Stimulated activated CD8-positive, alpha-beta memory T cell treated with anti-CD3 and anti-CD28 coated beads, Interleukin-2, amount 100 ng/mL, for 48 hours (primary cell): ENCODE measurements at regions not wholly inside any gene's neighbourhood (a gene's known extent, or its start where the extent isn't known, plus 50 kb on each side); places are given as distances from the start of the nearest gene placed in this dataset.

Experiments
- DNase-seq, 2 donors: peaks; one replicate each; pipeline ENCODE4 v3.0.0-alpha.2; 2020; ENCODE audit warnings: low read depth in 2 of 2

DNA sequence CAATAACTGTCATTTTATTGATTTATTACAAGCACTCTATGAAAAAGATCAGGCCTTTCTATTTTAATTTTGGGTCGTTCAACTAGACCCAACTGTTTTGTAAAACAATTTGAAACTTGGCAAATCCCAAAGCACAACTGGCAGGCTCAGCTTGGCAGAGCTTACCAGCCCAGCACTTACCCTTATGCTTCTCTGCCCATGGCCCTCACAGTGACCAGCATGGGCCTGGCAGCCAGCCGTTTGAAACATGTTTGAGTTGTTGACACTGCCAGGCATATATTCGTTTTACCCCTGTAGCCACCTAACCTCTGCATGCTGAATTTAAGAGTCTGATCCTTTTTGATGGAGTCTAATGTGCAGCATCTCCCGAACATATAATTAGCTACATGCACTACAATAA, 796.7 kb upstream of the ADGRL2 start:
- no peak for DNase-seq

DNA sequence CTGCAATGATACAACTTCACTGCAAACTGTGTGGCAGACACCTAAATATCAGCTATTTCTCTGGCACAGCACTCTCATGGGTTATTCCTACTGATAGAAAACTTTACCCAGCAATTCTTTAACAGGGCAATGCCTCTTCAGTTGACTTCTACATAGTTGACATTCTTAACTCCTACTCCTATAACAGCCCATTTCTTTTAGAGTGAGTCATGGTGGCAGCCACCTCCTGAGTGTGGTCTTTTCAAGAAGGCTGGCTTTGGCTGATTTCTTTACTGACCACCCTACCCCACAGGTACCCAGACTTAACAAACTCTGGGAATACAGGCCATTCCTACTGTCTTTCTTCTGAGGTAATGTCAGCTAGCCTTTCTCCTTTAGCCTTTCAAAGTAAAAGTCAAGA, 805.8 kb upstream of the ADGRL2 start:
- no peak for DNase-seq

DNA sequence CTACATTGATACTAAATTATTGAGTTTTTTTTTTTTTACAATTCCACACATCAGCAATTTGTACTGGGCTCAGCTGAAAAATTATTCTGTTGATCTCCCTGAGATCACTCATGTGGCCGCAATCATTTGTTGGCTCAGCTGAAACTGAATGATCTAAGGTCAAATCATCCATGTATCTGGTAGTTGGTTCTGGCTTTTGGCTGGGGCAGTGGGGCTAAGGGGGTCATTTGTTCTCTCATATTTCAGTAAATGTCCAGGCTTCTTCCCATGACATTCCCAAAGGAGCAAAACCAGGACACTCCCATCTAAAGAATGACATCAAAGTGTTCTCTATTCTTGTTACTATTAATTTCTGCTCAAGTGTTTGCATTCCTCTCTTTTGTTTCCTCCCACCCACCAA, 806.7 kb upstream of the ADGRL2 start:
- DNase-seq = no peak

- no peak for DNase-seq
These were observed 807.4 kb upstream of the ADGRL2 start for GRCh38 chr1:80993154-80993980.

- DNase-seq = no peak
These were observed 811.3 kb upstream of the ADGRL2 start for GRCh38 chr1:80989455-80989854.

DNA sequence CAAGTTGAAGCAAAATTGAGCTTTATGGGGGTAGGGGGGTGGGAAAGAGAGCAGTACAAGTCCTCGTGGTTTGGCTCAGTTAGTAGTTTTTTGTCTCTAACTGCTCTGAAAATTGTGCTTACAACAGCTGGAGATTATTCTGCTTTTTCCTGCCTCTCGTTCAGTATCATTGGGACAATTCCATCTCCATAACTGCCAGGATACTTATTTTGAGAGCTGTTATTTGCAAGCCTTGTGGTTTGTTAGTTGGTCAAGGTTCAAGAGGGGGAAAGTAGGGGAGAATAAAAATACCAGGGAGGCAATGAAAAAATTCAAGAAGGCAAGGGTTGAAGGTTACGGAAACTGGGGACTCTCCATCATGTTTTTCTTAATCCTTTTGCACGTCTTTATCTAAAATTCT, 811.8 kb upstream of the ADGRL2 start:
- no peak for DNase-seq

GRCh38 chr1:80987824-80988223, 812.9 kb upstream of the ADGRL2 start:
- no peak for DNase-seq

GRCh38 chr1:80987106-80987505, 813.6 kb upstream of the ADGRL2 start:
- no peak for DNase-seq

DNA sequence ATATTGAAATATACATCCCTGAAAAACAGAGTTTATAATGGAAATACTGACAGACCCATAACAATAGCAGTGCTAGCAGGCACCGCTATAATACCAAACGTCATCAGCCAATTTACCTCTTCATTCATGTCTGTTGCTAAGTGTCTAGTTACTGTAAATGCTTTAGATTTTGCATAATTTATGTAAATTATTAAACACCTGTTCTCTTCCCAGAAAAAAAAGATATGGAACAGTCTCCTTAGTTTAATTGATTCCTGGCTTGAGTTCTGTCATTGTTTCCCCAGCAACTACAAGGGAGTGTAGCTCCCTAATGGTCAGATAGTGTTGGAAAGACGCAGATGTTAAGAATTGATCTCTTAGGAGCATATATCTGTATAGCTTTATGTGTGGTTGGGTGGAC, 817.9 kb upstream of the ADGRL2 start:
- no peak for DNase-seq

- no peak for DNase-seq
These were observed 827.6 kb upstream of the ADGRL2 start for GRCh38 chr1:80973101-80973500.

- DNase-seq = no peak
These were observed 834.5 kb upstream of the ADGRL2 start for GRCh38 chr1:80966266-80966665.

- no peak for DNase-seq
These were observed 838.2 kb upstream of the ADGRL2 start for GRCh38 chr1:80962564-80962963.

DNA sequence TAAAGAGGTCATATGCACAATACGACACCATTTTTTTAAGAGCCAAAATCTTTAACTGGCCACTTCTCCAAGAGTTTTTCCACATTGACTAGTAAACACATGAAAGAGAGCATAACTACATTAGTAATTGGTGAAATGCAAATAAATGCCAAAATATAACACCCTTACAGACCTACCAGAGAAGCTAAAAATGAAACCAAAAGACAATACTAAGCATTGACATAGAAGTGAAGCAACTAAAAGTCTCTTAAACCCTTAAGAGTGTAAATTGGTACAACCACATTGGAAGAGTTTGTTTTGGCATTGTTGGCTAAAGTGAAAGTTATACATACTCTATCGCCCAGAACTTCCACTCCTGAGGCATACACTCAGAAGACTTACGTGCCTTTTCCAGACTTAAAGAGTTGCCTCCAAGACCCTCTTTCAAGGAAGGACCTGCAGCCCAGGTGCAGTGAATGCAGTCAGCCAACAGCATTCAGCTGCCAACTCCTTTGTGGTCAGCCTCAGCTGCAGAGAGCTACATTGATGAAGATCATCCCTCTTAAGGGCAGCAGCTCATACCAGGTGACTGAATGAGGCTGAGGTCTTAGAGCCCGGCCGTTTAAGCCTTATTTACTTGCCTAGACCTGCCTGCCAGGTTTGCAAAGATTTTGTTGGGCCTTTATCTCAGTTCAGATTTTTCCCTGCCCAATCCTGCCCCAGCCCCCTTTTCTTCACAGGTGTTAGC, 839.1 kb upstream of the ADGRL2 start:
- DNase-seq = no peak

GRCh38 chr1:80933346-80933745, 867.4 kb upstream of the ADGRL2 start:
- no peak for DNase-seq

DNA sequence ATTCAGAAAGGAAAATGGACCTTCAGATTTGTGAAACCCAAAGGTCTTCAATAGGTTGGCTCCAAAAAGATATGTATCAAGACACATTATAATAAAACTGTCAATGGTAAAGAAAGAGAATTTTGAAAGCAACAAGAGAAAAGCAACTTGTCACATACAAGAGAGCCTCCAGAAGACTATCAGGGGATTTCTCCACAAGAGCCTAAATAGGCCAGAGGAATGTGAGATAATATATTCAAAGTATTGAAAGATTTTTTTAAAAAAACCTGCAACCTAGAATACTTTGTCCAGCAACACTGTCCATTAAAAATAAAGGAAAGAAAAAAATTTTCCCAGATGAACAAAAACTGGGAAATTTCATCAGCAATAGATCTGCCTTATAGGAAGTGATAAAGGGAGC, 869.6 kb upstream of the ADGRL2 start:
- no peak for DNase-seq

GRCh38 chr1:80929868-80930508, 870.7 kb upstream of the ADGRL2 start:
- no peak for DNase-seq

DNA sequence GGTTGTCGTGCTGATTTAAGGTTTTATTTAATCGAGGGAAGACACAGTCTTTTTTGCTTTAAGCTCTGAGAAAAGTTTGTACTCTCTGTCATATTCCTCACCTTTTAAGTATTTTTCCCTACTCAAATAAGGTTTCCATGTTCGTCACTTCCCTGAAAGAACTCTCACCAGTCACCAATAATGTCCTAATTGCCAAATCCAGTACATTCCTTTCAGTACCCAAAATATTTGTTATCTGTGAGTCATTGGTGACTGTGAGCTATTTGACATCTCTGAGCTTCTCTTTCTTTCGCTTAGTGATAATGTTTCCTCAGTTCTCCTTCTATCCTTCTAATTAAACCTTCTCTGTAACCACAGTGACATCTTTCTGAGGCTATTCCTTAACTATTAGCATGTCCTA, 874.2 kb upstream of the ADGRL2 start:
- DNase-seq = no peak

DNA sequence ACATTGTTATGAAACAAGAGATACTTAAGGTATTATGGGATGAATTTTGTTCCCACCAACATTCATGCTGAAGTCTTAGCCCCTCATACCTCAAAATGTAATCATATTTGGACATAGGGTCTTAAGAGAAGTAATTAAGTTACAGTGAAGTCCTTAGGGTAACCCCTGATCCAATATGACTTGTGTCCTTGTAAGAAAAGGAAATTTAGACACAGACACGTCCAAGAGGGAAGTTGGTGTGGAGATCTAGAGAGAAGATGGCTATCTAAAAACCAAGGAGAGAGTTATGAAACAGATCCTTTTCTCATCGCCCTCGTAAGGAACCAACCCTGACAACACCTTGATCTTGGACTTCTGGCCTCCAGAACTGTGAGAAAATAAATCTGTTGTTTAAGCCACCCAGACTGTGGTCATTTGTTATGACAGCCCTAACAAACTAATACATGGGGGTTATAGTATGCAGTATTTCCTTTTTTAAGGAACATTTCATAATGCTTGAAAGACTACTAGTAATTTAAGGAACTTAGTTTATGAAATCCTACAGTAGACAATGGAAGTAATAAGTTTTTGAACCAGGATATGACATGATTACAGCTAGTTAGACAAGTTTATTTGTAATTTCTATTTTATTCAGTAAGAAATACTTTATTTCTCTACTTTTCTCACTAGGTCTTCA, 875.5 kb upstream of the ADGRL2 start:
- DNase-seq = no peak

DNA sequence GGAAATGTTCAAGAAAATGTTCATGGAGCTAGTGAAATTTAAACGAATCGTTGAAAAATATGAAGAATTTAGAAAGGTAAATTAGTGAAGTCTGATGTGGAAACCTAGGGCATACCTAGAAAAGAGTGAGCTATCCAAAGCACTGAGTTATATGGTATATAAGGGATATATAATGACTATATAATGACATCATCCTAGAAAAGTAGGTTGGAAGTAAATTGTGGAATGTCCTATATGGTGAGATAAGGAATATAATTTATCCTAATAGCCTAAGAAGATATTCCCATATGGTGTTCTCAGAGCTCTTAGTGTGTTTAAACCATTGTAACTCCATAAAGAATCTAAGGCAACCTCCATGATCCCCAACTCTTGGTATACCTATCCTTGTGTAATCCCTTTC, 876.4 kb upstream of the ADGRL2 start:
- DNase-seq = no peak

GRCh38 chr1:80922906-80923305, 877.8 kb upstream of the ADGRL2 start:
- no peak for DNase-seq

GRCh38 chr1:80919426-80919825, 881.3 kb upstream of the ADGRL2 start:
- no peak for DNase-seq

DNA sequence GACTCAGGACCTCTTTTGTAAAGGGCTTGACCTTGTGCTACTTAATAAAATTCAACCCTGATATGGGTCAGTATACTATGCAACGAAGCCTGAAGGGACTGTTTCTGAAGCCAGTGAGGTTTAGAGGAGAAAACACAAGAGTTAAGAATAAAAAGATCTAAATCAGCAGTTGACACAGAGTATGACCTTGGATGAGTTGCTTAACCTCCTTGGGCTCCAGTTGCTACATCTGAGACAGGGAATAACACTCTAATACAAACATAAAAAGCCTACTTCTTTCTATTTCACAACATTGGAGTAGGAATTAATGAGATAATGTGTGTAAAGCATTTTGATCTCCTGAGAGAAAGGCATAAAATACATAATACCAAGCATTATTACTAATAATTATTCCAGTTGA, 882.4 kb upstream of the ADGRL2 start:
- DNase-seq = no peak
